Adrenal gland (tissue), 9 donors: ENCODE measurements at regions not wholly inside any gene's neighbourhood (a gene's known extent, or its start where the extent isn't known, plus 50 kb on each side); places are given as distances from the start of the nearest gene placed in this dataset.

Source experiments
- DNase-seq, 7 donors: peaks; one replicate each; pipeline ENCODE4 v3.0.0-alpha.2; 2019 to 2020
- H3K27ac ChIP-seq, 5 donors: fragments of 200-600 bp; sonication (generic) in 4 of 5; 1 replicate in 3 of 5; 2 replicates in 2 of 5; pipeline versions ENCODE4 v1.5.1 to v1.8.0; 2016 to 2020; ENCODE audit warnings: mild to moderate bottlenecking in 1 of 5
- H3K27me3 ChIP-seq: fragments of 200-600 bp; 2 replicates; pipeline ENCODE4 v1.8.0; 2021
- H3K36me3 ChIP-seq, 2 donors: fragments of 200-600 bp; replicated peaks in 1 of 2; 1 replicate in 1 of 2; 2 replicates in 1 of 2; pipeline versions ENCODE4 v1.5.1 to v1.8.0; 2018 to 2022
- H3K4me1 ChIP-seq, 2 donors: fragments of 200-600 bp; replicated peaks in 1 of 2; 1 replicate in 1 of 2; 2 replicates in 1 of 2; pipeline versions ENCODE4 v1.5.1 to v1.8.0; 2018 to 2021
- H3K4me3 ChIP-seq, 4 donors: fragments of 200-600 bp; sonication (generic) in 3 of 4; one replicate each; pipeline ENCODE4 v1.5.1; 2016 to 2018
- H3K9me3 ChIP-seq, 3 donors: fragments of 200-600 bp; sonication (generic) in 1 of 3; replicated peaks in 1 of 3; 1 replicate in 2 of 3; 2 replicates in 1 of 3; pipeline versions ENCODE4 v1.5.1 to v1.8.0; 2016 to 2021
- CTCF ChIP-seq, 6 experiments: fragments of 450-650 bp in 4 of 6; fragments of 200-600 bp in 2 of 6; sonication (generic) in 1 of 6; IDR thresholded peaks; 1 replicate in 5 of 6; 2 replicates in 1 of 6; pipeline versions ENCODE4 v1.5.1 to v1.8.0; 2016 to 2021; ENCODE audit warnings: antibody characterized with exemption in 6 of 6, mild to moderate bottlenecking in 2 of 6, moderate library complexity in 1 of 6
- POLR2A ChIP-seq, 2 donors: fragments of 450-650 bp; IDR thresholded peaks; one replicate each; pipeline ENCODE4 v1.6.1; 2017; ENCODE audit warnings: antibody characterized with exemption in 2 of 2, mild to moderate bottlenecking in 2 of 2, moderate library complexity in 1 of 2
- WGBS, 4 donors: extraction: QIAGEN DNeasy Blood & Tissue Kit in 2 of 4; methylation state at CpG; one replicate each; pipeline versions ENCODE4 v1.1.5 to v1.1.7; 2013 to 2017; 5-methylcytosine and 5-hydroxymethylcytosine counted together
- intact Hi-C, 2 donors: fragments of 100-400 bp; cut with DNase I; formaldehyde crosslinking; loops; one replicate each; pipeline versions ENCODE4 v1.14.1 to v1.15.0; 2022 to 2023
- donor health status: healthy with polysubstance abuse.
- donor health status: Bipolar disorder and iron deficiency.
- donor health status: DM: yes; HTN: yes; CAD: no.
- donor health status: DM: no; HTN: no; CAD: no.
- donor health status: DM: no; HTN: no; CAD: no.

- 62 to 76% (median 69%) methylated on average over 8 of the region's 8 CpGs for WGBS, 4 donors
- no peaks in the 10 kb centered on the region for H3K4me1 ChIP-seq
- no peaks in the 10 kb centered on the region for H3K9me3 ChIP-seq
- no peaks in the 10 kb centered on the region for H3K27me3 ChIP-seq
- no peaks in the 10 kb centered on the region for H3K36me3 ChIP-seq
- no peak overlapping the region for H3K4me3 ChIP-seq
- intact Hi-C loops: no loop called here
- H3K27ac ChIP-seq: no peak overlapping the region
- TF ChIP-seq CTCF (IDR thresholded peaks at IDR 0.05) (no peak), POLR2A (IDR thresholded peaks at IDR 0.05) (no peak)
- DNase-seq: peak in 1 of 7 donors; percentile 57
Observed at GRCh38 chr10:36446881-36447280, 678.5 kb upstream of the ANKRD30A start.

- intact Hi-C loops: no loop called here
- Histone ChIP-seq H3K27me3 (no peaks in the 10 kb centered on the region), H3K4me3 (no peak overlapping the region), H3K27ac (no peak overlapping the region), H3K36me3 (no peaks in the 10 kb centered on the region), H3K4me1 (no peaks in the 10 kb centered on the region), H3K9me3 (no peaks in the 10 kb centered on the region)
- DNase-seq: no peak
- no peak for TF ChIP-seq CTCF (IDR thresholded peaks at IDR 0.05)
- no peak for TF ChIP-seq POLR2A (IDR thresholded peaks at IDR 0.05)
Observed at GRCh38 chr10:36443233-36443632, 682.2 kb upstream of the ANKRD30A start.

GRCh38 chr10:36441557-36441956 lies 683.8 kb upstream of the ANKRD30A start:
- H3K9me3 ChIP-seq: no peaks in the 10 kb centered on the region
- no peak overlapping the region for H3K27ac ChIP-seq
- H3K36me3 ChIP-seq: no peaks in the 10 kb centered on the region
- DNase-seq: no peak
- 31 to 53% (median 45%) methylated on average over 7 of the region's 7 CpGs for WGBS, 4 donors
- H3K4me1 ChIP-seq: no peaks in the 10 kb centered on the region
- TF ChIP-seq CTCF (IDR thresholded peaks at IDR 0.05): no peak
- TF ChIP-seq POLR2A (IDR thresholded peaks at IDR 0.05): no peak
- intact Hi-C loops: no loop called here
- H3K4me3 ChIP-seq: no peak overlapping the region
- H3K27me3 ChIP-seq: no peaks in the 10 kb centered on the region

- H3K4me1 ChIP-seq: no peaks in the 10 kb centered on the region
- TF ChIP-seq POLR2A (IDR thresholded peaks at IDR 0.05): no peak
- H3K27me3 ChIP-seq: no peaks in the 10 kb centered on the region
- intact Hi-C loops: no loop called here
- no peak overlapping the region for H3K4me3 ChIP-seq
- 90 to 100% (median 98%) methylated on average over 1 of the region's 1 CpG for WGBS, 4 donors
- H3K9me3 ChIP-seq: no peaks in the 10 kb centered on the region
- no peak for DNase-seq
- no peaks in the 10 kb centered on the region for H3K36me3 ChIP-seq
- H3K27ac ChIP-seq: no peak overlapping the region
Observed at GRCh38 chr10:36440539-36440938, 684.9 kb upstream of the ANKRD30A start.

GRCh38 chr10:36437367-36437766 lies 688.0 kb upstream of the ANKRD30A start:
- H3K9me3 ChIP-seq: no peaks in the 10 kb centered on the region
- no peaks in the 10 kb centered on the region for H3K36me3 ChIP-seq
- no peaks in the 10 kb centered on the region for H3K4me1 ChIP-seq
- WGBS, 4 donors: 51 to 86% (median 74%) methylated on average over 3 of the region's 3 CpGs
- no peak for TF ChIP-seq CTCF (IDR thresholded peaks at IDR 0.05)
- TF ChIP-seq POLR2A (IDR thresholded peaks at IDR 0.05): no peak
- intact Hi-C loops: no loop called here
- no peak overlapping the region for H3K4me3 ChIP-seq
- no peak overlapping the region for H3K27ac ChIP-seq
- no peak for DNase-seq
- no peaks in the 10 kb centered on the region for H3K27me3 ChIP-seq
